ENCODE measurements at regions not wholly inside any gene's neighbourhood (a gene's known extent, or its start where the extent isn't known, plus 50 kb on each side); places are given as distances from the start of the nearest gene placed in this dataset.
"Not testable (repeated sequence)": the region's sequence is repeated elsewhere in the genome, so short reads cannot be mapped to it uniquely, and the experiment has no call there.

DNA sequence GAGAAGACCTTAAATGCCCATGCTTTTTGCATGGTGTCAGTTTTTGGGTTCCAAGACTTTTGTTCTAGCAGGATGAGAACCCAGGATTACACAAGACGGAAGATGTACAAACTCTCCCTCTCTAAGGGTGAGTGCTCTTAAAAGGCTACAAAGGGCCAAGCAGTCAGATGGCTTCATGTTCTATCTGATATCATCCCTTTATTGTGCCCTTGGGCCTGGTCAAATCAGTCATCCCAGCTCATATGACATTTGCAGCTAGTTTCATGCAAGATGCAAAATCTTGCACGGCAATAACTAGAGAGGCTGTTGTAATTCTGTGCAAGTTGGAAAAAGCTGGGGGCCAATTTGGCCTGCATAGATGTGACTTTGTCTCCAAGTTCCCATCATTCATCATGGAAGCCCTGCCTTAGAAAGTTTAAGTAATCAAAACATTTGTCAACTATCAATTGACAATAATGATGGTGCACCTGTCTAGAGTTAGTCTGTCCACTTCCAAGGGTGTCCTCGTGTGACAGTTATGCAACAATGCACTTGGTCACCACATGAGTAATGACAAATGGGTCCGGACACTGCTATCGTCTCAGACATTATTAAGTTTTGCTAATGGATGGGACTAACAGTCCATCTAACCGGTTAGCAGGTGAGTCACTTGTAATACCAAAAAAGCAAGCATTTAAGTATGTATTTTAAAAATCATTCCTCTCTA is 58.6 kb upstream of the ZFHX3 start:
- TF ChIP-seq, protein P1, sequence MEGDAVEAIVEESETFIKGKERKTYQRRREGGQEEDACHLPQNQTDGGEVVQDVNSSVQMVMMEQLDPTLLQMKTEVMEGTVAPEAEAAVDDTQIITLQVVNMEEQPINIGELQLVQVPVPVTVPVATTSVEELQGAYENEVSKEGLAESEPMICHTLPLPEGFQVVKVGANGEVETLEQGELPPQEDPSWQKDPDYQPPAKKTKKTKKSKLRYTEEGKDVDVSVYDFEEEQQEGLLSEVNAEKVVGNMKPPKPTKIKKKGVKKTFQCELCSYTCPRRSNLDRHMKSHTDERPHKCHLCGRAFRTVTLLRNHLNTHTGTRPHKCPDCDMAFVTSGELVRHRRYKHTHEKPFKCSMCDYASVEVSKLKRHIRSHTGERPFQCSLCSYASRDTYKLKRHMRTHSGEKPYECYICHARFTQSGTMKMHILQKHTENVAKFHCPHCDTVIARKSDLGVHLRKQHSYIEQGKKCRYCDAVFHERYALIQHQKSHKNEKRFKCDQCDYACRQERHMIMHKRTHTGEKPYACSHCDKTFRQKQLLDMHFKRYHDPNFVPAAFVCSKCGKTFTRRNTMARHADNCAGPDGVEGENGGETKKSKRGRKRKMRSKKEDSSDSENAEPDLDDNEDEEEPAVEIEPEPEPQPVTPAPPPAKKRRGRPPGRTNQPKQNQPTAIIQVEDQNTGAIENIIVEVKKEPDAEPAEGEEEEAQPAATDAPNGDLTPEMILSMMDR (IDR thresholded peaks at IDR 0.05), result no peak
- no peak for DNase-seq (ENCODE audit: low spot score)
- no peak for ATAC-seq (ENCODE audit: low FRiP score)

DNA sequence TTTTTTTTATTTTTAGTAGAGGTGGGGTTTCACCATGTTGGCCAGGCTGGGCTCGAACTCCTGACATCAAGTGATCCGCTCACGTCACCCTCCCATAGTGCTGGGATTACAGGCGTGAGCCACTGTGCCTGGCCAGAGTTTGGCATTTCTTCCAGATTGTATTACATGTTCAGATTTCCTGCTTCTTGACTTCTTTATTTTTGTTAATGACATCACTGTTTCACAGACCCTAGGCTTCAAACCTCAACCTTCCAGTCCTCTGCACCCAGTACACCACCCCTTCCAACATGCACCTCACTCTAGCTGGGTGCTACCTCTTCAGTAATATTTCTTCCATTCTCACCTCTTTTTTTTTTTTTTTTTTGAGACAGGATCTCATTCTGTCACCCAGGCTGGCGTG is 53.6 kb upstream of the ZFHX3 start:
- ATAC-seq (ENCODE audit: low FRiP score), result no peak
- no peak for DNase-seq (ENCODE audit: low spot score)
- TF ChIP-seq, protein P1 (IDR thresholded peaks at IDR 0.05), result no peak

DNA sequence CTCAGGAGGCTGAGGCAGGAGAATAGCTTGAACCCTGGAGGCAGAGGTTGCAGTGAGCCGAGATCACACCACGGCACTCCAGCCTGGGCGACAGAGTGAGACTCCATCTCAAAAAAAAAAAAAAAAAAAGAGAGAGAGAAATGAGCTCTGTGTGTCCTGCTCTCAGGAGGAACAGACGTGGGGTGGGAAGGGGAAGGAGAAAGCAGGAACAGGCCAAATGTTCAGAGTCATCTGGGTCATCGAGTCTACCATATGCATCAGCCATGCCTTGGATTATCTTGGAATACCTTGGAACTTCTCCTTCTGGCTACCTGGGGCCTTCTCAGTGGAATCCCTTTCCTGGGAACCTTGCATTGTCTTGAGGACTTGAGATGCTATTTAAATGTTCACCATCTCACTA is 51.7 kb upstream of the ZFHX3 start:
- not testable (repeated sequence) for DNase-seq (ENCODE audit: low spot score); ATAC-seq (ENCODE audit: low FRiP score)

Data from omental fat pad (tissue), 3 donors.